NOMO-1 treated with DMSO at 0.1 percent for 48 hours (cell line): ENCODE measurements at regions not wholly inside any gene's neighbourhood (a gene's known extent, or its start where the extent isn't known, plus 50 kb on each side); places are given as distances from the start of the nearest gene placed in this dataset.
"Not testable (repeated sequence)": the region's sequence is repeated elsewhere in the genome, so short reads cannot be mapped to it uniquely, and the experiment has no call there.

Experiments
- DNase-seq: peaks from one replicate; lab custom pipeline; 2025; ENCODE audit not compliant: unreplicated experiment; lab: John Stamatoyannopoulos, UW

DNA sequence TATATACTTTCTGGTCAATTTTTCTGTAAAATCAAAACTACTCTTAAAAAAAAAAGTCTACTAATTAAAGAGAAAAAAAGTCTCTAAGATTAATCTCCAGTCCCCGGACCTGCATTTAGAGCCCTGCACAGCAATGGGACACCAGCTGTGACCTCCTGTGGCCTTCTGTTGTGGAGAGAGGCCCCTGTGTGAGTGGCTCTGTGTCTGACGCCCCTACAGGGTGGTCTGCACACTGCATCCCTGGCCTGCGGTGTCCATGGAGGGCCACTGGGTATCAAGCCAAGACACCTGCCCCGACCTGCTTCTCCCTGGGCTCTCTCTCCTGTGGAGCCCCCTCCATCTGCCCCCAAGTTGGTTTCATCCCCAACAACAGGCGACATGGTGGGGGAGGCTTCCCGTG, 248.0 kb upstream of the DIO3 start:
- DNase-seq = no peak

DNA sequence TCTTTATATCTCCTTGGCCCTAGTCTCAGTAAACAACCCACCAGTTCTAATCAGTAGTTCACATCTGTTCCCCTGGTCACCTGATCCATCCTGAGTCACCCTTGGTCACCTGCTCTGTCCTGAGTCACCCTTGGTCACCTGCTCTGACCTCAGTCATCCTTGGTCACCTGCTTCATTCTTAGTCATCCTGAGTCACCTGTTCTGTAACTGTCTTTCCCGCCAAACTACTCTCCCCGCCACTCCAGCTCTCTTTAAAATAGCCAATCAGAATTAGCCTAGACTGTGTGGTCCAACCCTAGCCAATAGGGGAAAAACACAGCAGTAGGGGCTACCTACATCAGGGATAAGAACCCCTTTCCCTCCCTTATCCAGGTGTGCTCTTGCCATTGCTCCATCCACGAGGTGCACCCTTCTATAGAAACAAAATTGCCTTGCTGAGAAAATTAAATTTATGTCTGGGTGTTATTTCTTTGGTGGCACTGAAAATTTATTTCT, 245.4 kb upstream of the DIO3 start:
- DNase-seq = no peak

DNA sequence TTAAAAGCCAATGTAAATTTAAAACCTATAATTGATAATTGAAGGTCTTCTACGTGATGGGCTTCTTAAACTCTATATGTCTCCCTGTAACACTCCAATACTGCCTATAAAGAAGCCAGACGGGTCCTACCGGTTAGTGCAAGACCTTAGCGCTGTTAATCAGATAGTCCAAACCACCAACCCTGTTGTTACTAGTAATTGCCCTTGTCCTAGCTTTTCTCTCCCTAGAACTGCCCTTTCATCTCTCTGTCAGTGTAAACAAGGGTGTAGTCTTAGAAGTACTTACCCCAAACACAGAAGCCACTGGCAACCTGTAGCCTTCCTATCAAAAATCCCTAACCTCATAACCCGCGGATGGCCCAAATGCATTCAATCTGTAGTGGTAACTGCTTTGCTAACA, 243.0 kb upstream of the DIO3 start:
- no peak for DNase-seq

DNA sequence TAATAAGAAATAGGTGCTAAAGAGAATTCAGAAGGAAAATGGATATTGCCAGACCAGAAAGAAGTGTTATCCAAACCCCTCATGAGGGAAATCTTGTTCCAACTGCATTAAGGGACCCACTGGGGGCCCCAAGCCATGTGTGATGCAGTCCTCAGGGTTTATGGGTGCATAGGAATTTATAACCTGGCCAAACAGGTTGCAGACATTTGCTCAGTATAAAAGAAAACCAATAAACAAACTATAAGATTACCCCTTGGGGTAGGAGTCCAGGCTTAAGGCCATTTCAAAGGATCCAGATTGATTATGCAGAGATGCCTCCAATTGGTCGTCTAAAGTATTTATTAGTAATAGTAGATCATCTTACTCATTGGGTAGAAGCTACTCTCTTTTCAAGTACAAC, 240.9 kb upstream of the DIO3 start:
- no peak for DNase-seq

DNA sequence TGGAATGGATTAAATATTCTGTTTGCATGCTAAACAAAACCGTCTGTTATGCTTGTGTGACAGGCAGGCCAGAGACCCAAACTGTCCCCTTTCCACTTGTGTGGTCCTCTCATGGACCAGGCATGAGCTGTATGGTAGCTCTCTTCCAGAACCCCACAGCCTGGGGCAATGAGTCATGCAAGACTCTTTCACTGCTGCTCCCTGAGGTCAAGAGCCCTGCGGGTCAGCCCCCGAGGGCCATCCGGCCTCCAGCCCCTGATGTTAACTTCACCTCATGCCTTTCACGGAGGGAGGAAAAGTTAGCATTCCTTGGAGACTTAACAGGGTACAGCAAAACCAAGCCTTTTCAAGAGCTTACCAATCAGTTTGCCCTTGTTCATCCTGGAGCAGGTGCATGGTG, 239.1 kb upstream of the DIO3 start:
- DNase-seq = no peak

DNA sequence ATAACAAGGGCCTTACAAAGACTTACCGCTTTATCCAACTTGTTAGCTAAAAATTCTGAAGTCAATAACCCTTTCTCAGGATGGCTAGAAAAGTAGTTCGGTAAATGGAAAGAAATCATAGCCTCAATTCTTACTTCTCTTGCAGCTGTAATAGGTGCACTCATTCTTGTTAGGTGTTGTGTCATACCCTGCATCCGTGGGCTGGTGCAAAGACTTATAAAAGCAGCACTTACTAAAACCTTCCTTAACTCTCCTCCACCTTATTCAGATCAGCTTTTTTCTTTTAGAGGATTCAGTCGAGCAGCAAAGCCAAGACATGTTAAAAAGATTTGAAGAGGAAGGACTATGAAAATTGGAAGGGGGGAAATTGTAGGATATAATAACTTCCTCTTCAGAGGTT, 238.2 kb upstream of the DIO3 start:
- DNase-seq = no peak

DNA sequence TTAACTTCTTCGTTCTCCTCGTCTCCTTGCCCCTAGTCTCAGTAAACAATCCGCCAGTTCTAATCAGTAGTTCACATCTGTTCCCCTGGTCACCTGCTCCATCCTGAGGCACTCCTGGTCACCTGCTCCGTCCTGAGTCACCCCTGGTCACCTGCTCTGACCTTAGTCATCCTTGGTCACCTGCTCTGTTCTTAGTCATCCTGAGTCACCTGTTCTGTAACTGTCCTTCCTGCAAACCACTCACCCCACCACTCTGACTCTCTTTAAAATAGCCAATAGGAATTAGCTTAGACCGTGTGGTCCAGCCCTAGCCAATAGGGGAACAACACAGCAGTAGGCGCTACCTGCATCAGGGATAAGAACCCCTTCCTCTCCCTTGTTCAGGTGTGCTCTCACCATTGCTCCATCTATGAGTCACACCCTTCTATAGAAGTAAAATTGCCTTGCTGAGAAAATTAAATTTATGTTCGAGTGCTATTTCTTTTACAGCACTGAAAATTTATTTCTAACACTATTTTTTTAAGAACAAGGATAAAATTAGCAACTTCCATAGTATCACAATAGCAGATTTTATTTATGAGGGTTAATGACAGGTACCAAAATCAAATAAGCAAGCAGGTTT, 237.6 kb upstream of the DIO3 start:
- DNase-seq = not testable (repeated sequence)

DNA sequence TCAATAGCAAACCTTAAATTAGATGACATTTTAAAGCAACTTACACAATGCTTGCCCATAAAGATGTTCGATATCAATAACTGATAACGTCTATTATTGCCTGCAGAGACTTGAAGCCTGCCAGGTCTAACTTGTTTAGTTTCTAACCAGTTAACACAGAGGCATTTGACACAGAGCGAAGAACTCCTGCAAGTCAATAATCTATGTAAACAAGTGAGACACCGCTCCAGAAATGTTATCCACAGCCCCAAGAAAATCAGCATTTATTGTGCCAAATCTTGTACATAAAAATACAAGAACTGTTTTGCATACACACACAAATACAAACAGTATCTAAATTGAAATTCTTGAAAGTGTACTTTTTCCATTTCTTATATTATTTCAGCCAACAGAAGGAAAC, 236.0 kb upstream of the DIO3 start:
- DNase-seq = no peak

DNA sequence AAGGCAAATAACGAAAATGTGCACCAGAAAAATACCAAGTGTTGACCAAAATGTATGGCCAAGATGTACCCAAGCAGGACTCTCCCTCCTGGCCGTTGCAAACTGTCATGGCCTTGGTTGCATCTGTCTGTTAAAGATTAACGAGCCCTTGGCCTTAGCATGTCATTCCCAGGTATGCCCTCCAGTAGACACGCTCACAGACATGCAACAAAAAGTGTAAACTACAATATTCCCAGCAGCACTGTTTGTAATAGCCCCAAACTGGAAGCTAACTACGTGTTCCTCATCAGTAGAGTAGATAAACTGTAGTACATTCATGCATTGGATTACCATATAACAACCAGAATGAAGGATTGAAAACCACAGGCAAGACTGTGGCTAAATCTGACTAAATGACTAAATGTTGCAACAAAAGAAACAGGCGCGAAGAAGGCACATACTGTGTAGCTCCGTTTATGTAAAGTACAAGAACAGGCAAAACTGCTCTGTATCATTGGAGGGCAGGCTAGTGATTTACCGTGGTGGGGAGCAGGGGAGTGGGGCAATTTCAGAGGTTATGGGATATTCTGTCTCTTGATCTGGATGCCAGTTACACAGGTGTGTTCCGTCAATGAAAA, 232.8 kb upstream of the DIO3 start:
- DNase-seq = no peak

DNA sequence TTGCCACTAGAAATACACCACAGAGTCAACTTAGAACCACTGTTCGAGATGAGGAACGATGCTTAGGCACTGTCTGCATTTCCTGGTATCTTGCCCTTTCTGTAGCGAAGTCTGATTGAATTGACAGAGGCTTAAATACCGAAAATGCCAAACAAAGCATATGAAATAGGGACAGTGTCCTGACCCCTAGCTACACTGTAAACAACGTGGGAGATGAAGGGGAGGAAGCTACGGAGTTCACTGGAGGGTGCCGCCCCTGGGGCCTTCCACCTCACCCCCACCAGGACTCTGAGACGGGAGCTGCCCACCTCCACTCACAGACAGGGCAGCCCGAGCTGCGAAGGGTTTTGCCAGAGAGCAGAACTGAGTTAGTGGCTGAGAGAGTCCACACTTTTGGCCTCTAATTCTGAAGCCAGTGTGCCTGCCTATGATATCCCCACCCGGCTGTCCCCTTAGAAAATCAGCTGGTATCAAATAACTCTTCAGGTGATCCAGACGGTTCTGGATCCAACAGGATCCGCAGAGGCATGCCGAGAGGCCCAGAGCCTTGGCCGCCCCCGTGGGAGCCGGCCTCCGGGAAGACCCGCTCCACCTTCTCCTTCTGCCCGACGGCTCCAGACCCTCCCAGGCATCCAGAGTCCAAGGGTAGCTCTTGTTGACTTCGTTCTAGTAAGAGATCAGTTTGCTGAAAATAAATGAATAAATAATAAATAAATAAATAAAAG, 230.7 kb upstream of the DIO3 start:
- DNase-seq = no peak

DNA sequence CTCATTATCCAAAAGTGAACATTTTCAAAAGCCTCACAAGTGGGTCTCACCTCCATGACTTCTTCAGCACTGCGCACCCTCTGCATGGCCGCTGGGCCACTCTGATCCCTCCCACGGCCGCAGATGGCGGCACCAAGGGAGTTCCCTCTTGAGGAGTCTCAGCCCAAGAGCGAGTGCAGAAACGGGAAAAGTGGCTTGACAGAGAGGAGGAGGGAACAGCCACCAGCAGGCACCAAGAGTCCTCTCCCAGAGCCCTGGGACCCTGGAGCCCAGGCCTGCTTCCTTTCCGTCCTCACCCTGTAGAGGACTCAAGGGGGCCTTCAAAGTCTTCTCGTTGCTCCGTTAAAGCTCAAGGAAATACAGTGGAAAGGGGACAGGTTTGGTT, 230.2 kb upstream of the DIO3 start:
- DNase-seq = no peak

DNA sequence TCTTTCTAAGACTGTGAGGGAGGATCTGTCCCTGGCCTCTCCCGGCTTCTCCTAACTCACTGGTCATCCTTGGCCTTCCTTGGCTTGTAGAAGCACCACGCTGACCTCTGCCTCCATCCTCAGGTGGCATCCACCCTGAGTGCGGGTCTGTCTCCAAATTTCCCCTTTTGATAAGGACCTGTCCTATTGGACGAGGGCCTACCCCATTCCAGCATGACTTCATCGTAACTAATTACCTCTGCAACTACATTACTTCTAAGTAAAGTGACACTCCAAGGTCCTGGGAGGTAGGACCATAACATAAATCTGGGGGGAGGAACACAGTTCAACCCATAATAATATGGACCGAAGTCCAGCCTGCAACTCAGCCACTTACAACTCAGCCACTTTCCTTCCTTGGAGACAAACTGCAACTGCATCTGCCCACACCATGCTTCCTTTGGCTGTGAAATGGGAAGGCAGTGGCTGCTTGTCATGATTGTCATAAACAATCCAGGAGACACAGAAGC, 229.6 kb upstream of the DIO3 start:
- DNase-seq = no peak

DNA sequence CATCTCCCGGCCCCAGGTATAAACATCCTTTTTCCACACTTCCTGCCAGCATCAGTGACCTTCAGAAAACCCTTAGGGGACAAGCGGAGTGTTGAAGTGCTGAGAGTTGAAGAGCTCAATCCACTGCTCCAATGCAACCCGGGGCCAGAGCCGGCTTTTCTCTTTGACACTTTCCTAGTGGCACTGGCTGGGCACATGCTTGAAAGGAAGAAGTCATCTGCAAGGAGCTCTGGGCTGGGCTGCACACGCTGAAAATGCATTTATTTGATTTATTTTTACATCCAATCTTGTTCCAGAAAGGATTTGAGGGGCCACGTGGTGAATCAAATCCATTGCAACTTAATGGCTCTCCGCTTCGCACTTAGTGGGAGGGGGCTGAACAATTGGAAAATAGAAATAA, 229.0 kb upstream of the DIO3 start:
- no peak for DNase-seq

DNA sequence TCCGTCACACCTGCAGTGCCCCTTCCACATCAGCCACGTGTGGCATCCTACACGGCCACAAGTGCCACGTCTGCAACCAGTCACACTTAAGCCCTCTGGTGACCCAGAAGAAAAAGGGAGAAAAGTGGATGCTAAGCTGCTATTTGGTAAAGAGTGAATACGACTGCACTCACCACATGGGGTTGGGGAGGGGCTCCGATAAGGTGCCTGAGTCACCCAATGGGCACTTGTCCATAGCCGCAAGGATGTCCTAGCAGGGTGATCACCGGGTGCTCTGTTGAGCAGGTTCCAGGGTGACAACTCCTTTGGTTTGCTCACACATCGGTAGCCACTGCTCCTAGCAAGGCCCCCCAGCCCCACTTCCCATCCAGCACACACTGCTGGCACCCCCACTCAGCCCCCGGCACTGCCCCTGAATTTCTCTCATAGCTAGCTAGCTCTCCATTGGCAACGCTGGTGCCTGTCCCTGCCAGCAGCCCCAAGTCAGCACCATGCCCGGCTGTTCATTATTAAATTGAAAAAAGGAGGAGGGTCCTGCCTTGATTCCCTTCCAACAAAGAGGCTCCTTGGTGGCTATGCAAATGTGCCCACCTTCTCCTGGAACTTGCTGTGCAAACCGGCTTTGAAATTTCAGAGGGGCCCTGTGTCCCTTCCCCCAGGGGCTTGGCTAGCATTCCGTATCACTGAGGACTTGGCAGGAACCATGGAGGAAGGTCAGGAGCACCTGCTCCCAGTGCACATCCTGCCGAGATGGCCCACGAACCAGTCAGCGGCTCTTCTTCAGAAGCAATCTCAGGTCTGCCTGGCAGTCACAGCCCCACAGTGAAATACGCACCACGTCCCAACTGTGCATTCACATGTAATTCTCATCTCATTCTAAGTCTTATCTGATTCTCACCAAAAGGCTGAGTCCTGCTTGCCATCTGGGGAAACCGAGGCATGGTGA, 227.7 kb upstream of the DIO3 start:
- DNase-seq = no peak

DNA sequence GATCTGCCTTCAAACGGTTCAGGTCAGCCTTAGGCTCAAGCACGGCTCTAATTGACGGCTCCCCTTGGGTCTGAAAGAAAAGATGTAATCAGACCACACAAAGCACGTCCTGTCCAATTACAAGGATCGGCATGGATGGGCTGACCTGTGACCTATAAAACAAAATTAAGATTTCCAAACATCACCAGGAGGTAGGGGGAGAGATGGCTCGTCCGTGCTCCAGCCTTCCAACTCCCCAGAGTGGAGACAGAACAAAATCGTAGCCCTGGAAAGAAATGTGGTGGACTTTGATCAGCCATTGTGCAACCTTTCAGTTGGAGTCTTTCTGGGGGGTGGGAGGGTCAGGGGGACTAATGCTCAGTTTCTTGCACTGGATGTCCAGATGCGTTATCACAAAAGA, 226.6 kb upstream of the DIO3 start:
- no peak for DNase-seq

DNA sequence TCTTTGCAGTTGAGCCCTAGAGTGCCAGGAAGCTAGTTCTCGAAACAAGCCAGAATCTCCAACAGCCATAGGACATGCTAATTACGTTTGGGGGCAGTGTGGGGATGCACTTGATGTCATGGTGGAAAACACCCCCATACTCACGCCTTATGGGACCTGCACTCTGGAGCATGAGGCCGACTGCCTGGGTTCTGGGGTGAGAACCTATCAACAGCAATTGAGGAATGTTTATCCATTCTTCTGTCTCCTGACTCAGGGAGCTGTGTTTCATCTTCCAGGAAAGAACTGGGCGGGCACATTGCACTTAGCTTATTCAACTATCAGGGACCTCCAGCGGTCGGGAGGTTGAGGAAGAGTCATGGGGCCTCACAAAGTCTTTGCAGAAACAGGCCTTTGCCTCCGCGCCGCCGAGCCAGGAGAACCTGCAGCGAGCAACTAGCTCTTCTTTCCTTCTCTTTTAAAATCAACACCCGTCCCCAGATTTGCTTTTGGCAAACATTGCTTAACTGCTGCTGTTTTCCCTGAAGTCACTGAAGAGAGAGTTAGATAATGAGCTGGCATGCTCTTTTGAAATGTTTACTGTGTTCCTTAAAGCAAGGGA, 226.1 kb upstream of the DIO3 start:
- no peak for DNase-seq

DNA sequence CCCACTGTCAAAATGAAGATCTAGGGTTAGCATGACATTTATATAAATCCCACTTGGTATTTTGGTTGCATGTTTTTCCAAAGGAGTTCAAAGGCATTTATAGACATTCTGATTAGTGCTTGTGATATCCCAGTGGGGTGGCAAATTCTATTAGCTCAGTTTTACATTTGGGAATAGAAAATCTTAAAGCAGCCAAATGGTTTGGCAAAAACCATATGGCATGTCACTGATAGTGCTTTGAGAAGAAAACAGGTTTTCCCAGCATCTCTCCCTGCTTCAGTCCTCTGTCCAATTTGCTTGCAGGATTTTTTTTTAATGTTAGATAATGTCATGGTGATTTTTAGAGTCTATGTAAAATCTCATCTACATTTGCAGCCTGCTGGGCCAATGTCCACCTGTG, 225.1 kb upstream of the DIO3 start:
- no peak for DNase-seq

DNA sequence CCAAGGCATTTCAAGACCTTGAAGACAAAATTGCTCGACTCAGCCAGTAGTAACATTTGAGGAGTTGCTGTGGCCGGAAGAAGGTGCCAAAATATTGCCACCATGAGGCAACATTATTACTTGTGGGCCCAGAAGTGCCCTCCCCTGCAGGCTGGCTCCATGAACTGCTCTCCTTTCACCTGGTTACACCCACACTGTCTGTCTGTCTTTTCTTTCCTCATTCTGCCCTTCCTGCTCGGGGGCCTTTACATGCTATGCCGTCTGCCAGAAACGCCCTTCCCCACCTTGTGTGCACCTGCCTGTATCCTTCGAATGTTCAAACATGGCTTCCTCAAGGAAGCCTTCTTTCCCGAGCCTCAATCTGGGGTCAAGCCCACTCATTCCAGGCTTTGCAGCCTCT, 224.2 kb upstream of the DIO3 start:
- no peak for DNase-seq

DNA sequence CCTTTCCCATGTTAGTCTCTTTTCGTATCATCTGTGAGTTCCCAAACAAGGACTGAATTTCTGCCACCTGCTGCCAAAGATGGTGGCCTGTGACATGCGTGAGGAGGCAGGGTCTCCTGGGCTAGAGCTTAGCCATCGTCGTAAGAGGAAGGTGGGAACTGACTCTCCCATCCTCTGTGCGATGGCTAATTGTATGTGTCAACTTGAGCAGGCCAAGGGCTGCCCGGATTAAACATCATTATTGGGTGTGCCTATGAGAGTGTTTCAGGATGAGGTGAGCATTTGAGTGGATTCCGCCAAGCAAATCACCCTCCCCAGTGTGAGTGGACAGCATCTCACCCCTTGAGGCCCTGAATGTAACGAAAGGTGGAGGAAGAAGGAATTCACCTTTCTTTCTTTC, 220.7 kb upstream of the DIO3 start:
- DNase-seq = no peak

DNA sequence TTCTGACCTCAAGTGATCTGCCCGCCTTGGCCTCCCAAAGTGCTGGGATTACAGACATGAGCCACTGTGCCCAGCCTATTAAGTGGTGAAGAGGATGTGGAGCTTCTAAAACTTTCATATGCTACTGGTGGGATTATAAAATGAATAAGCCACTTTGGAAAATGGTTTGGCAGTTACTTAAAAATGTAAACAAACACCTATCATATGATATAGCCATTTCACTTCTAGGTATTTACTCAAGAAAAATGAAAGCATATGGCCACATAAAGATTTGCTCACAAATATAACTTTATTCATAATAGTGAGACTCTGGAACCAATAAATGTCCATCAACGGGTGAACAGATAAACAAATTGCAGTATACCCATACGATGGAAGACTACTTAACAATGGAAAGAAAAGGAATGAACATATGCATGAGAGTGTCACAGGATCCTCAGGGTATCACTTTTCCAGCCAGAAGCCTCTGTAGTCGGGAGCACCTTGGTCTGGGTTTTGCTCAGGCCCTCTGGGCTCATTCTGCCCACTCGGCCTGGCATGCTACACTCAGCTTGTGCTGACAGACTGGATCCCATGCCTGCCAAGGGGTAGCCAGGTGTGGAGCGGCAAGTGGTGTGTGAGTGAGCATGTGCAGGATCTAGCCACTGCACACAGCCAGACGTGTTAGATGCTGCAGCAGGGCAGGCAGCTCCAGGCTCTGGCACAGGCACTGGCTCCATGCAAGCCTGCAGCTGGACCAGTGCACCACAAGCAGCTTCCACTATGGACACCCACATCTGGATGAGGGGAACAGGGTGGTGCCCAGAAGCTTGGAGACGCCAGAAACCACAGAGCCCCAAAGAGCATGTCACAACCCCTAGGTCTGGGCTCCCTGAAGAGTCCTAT, 213.2 kb upstream of the DIO3 start:
- no peak for DNase-seq
